ENCODE measurements at regions not wholly inside any gene's neighbourhood (a gene's known extent, or its start where the extent isn't known, plus 50 kb on each side); places are given as distances from the start of the nearest gene placed in this dataset.

DNA sequence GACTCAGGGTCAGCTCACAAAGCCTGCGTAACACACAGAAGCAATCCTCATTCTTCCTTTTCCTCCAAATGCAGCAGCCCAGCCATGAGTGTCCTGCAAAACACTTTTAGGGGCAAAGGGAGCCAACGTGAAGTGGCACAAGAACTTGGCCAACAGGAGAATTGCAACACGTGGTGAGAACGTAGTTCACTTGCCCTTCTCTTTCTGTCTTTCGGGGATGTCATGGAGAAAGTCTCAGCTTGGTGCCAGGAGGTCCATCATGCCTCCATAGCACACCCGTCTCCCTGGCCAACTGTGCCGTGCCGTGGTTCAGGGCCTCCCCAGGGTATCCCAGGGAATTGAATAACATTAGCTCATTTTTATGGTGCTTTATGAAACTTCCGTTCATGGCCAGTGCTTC, 98.5 kb upstream of the ANO1 start:
- TF ChIP-seq, protein P1, sequence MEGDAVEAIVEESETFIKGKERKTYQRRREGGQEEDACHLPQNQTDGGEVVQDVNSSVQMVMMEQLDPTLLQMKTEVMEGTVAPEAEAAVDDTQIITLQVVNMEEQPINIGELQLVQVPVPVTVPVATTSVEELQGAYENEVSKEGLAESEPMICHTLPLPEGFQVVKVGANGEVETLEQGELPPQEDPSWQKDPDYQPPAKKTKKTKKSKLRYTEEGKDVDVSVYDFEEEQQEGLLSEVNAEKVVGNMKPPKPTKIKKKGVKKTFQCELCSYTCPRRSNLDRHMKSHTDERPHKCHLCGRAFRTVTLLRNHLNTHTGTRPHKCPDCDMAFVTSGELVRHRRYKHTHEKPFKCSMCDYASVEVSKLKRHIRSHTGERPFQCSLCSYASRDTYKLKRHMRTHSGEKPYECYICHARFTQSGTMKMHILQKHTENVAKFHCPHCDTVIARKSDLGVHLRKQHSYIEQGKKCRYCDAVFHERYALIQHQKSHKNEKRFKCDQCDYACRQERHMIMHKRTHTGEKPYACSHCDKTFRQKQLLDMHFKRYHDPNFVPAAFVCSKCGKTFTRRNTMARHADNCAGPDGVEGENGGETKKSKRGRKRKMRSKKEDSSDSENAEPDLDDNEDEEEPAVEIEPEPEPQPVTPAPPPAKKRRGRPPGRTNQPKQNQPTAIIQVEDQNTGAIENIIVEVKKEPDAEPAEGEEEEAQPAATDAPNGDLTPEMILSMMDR (IDR thresholded peaks at IDR 0.05), result no peak
- TF ChIP-seq EZH2 (IDR thresholded peaks at IDR 0.05; ENCODE audit: borderline replicate concordance, insufficient read depth, low read depth, low read length, poor library complexity, severe bottlenecking), result no peak
